Neural progenitor cell (in vitro differentiated cells): ENCODE measurements at regions not wholly inside any gene's neighbourhood (a gene's known extent, or its start where the extent isn't known, plus 50 kb on each side); places are given as distances from the start of the nearest gene placed in this dataset.

Experiments used
- DNase-seq: peaks from one replicate; pipeline ENCODE4 v3.0.0-alpha.2; 2016; ENCODE audit warnings: low spot score
- H2AFZ ChIP-seq: fragments of 200-600 bp; sonication (generic); replicated peaks from 2 replicates; pipeline ENCODE4 v1.6.1; 2016; ENCODE audit warnings: antibody characterized with exemption
- H3F3A ChIP-seq: fragments of 200-600 bp; sonication (generic); 2 replicates; pipeline ENCODE4 v1.6.1; 2016; ENCODE audit warnings: antibody characterized with exemption, low read depth
- H3K27ac ChIP-seq: fragments of 200-600 bp; sonication (generic); 2 replicates; pipeline ENCODE4 v1.5.1; 2016; ENCODE audit warnings: mild to moderate bottlenecking
- H3K27me3 ChIP-seq: fragments of 200-600 bp; sonication (generic); 2 replicates; pipeline ENCODE4 v1.6.1; 2016; ENCODE audit warnings: mild to moderate bottlenecking, moderate library complexity
- H3K36me3 ChIP-seq: fragments of 200-600 bp; sonication (generic); 2 replicates; pipeline ENCODE4 v1.5.1; 2016
- H3K4me1 ChIP-seq: fragments of 200-600 bp; sonication (generic); 2 replicates; pipeline ENCODE4 v1.6.1; 2016; ENCODE audit warnings: mixed run types
- H3K4me2 ChIP-seq: fragments of 200-600 bp; sonication (generic); 2 replicates; pipeline ENCODE4 v1.6.1; 2016
- H3K4me3 ChIP-seq: fragments of 200-600 bp; sonication (generic); 2 replicates; pipeline ENCODE4 v1.5.1; 2016
- H3K79me2 ChIP-seq: fragments of 200-600 bp; sonication (generic); 2 replicates; pipeline ENCODE4 v1.6.1; 2016; ENCODE audit warnings: low read depth
- H3K9ac ChIP-seq: fragments of 200-600 bp; sonication (generic); 2 replicates; pipeline ENCODE4 v1.6.1; 2016
- H3K9me3 ChIP-seq: fragments of 200-600 bp; sonication (generic); 2 replicates; pipeline ENCODE4 v1.5.1; 2016; ENCODE audit warnings: low read depth
- H4K20me1 ChIP-seq: fragments of 200-600 bp; sonication (generic); 2 replicates; pipeline ENCODE4 v1.6.1; 2016; ENCODE audit warnings: low read depth
- H3K27ac Mint-ChIP-seq: 3 replicates; pipeline ENCODE4 v1.8.0; 2021; ENCODE audit warnings: mixed read lengths
- H3K27me3 Mint-ChIP-seq: 2 replicates; pipeline ENCODE4 v1.8.0; 2022; ENCODE audit warnings: low read depth, mild to moderate bottlenecking, inconsistent platforms, moderate library complexity, mixed read lengths; ENCODE audit not compliant: insufficient read depth
- H3K36me3 Mint-ChIP-seq: 3 replicates; pipeline ENCODE4 v1.8.0; 2021; ENCODE audit warnings: mixed read lengths
- H3K4me1 Mint-ChIP-seq: 3 replicates; pipeline ENCODE4 v1.8.0; 2021; ENCODE audit warnings: mixed read lengths
- H3K4me3 Mint-ChIP-seq: 3 replicates; pipeline ENCODE4 v1.8.0; 2021; ENCODE audit warnings: mild to moderate bottlenecking, moderate library complexity, mixed read lengths
- H3K9me3 Mint-ChIP-seq: 3 replicates; pipeline ENCODE4 v1.8.0; 2020; ENCODE audit warnings: mixed read lengths
- CTCF ChIP-seq: fragments of 200-600 bp; sonication (generic); IDR thresholded peaks from 2 replicates; pipeline ENCODE4 v1.5.1; 2017; ENCODE audit warnings: antibody characterized with exemption, mild to moderate bottlenecking
- EZH2 ChIP-seq: fragments of 200-600 bp; sonication (generic); IDR thresholded peaks from 2 replicates; pipeline ENCODE4 v1.6.1; 2017; ENCODE audit warnings: antibody characterized with exemption, mild to moderate bottlenecking, moderate library complexity
- EZH2phosphoT487 ChIP-seq: fragments of 200-600 bp; sonication (generic); IDR thresholded peaks from 2 replicates; pipeline ENCODE4 v1.6.1; 2017; ENCODE audit warnings: antibody characterized with exemption

- TF ChIP-seq EZH2 (no peak), EZH2phosphoT487 (no peak), CTCF (no peak)
- no peaks in the 10 kb centered on the region for H3F3A ChIP-seq
Measured at GRCh38 chr12:9276990-9277389, 68.8 kb upstream of the PZP start.

DNA sequence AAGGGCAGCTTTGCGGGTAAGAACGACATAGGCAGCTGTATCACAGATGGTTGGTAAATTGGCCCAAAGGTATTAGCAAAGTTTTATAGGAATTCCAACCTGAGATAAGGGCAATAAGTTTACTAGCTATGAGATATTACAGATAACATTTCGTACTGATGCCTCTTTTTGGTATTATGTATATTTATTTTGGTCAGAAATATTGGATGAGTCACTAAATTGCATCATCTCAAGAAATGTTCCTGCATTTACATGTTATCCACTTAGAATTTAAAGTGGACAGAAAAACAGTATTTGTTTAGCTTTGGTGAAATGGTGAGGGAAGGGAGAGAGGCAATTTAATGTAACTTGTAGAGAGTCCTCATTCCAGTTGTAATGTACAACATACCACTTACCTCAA lies 65.1 kb upstream of the PZP start:
- no peak for TF ChIP-seq EZH2phosphoT487
- TF ChIP-seq CTCF, result no peak
- H3K36me3 Mint-ChIP-seq, result no peaks in the 10 kb centered on the region

More at GRCh38 chr12:9276990-9277389, 68.8 kb upstream of the PZP start:
- Histone ChIP-seq H3K27ac (no peak overlapping the region), H3K4me2 (no peak overlapping the region), H3K9ac (no peak overlapping the region), H3K36me3 (no peaks in the 10 kb centered on the region), H3K4me3 (no peak overlapping the region), H3K27me3 (peaks cover 13% of the 10 kb centered on the region), H3K9me3 (no peaks in the 10 kb centered on the region), H2AFZ (no peak overlapping the region), H4K20me1 (no peaks in the 10 kb centered on the region), H3K79me2 (no peaks in the 10 kb centered on the region), H3K4me1 (no peaks in the 10 kb centered on the region)
- Mint-ChIP-seq H3K27ac (no peak overlapping the region), H3K9me3 (no peaks in the 10 kb centered on the region), H3K27me3 (no peaks in the 10 kb centered on the region), H3K36me3 (no peaks in the 10 kb centered on the region), H3K4me1 (peaks cover 3% of the 10 kb centered on the region), H3K4me3 (no peak overlapping the region)
- DNase-seq, result no peak

GRCh38 chr12:9271875-9272274 lies 63.7 kb upstream of the PZP start:
- Histone ChIP-seq H3K9ac (no peak overlapping the region), H3K4me1 (no peaks in the 10 kb centered on the region), H3K79me2 (no peaks in the 10 kb centered on the region), H3K36me3 (no peaks in the 10 kb centered on the region), H3K9me3 (no peaks in the 10 kb centered on the region), H3F3A (no peaks in the 10 kb centered on the region), H2AFZ (no peak overlapping the region), H3K27me3 (no peaks in the 10 kb centered on the region), H4K20me1 (no peaks in the 10 kb centered on the region), H3K4me3 (no peak overlapping the region), H3K27ac (no peak overlapping the region), H3K4me2 (no peak overlapping the region)
- no peaks in the 10 kb centered on the region for H3K36me3 Mint-ChIP-seq
- TF ChIP-seq EZH2phosphoT487 (no peak), CTCF (no peak), EZH2 (no peak)
- no peaks in the 10 kb centered on the region for H3K9me3 Mint-ChIP-seq
- no peak overlapping the region for H3K27ac Mint-ChIP-seq
- H3K4me3 Mint-ChIP-seq, result no peak overlapping the region
- H3K27me3 Mint-ChIP-seq, result peaks cover under 1% of the 10 kb centered on the region
- DNase-seq, result no peak
- peaks cover under 1% of the 10 kb centered on the region for H3K4me1 Mint-ChIP-seq

More for the DNA sequence above, 65.1 kb upstream of the PZP start:
- Histone ChIP-seq H3K79me2 (no peaks in the 10 kb centered on the region), H3K27ac (no peak overlapping the region), H3K9me3 (no peaks in the 10 kb centered on the region), H3K4me1 (no peaks in the 10 kb centered on the region), H3K36me3 (no peaks in the 10 kb centered on the region), H3K9ac (no peak overlapping the region), H3K4me2 (no peak overlapping the region), H3K27me3 (no peaks in the 10 kb centered on the region), H2AFZ (no peak overlapping the region), H3K4me3 (no peak overlapping the region), H4K20me1 (no peaks in the 10 kb centered on the region), H3F3A (no peaks in the 10 kb centered on the region)
- Mint-ChIP-seq H3K4me1 (peaks cover 3% of the 10 kb centered on the region), H3K27ac (no peak overlapping the region), H3K9me3 (no peaks in the 10 kb centered on the region), H3K27me3 (no peaks in the 10 kb centered on the region), H3K4me3 (no peak overlapping the region)
- no peak for DNase-seq

DNA sequence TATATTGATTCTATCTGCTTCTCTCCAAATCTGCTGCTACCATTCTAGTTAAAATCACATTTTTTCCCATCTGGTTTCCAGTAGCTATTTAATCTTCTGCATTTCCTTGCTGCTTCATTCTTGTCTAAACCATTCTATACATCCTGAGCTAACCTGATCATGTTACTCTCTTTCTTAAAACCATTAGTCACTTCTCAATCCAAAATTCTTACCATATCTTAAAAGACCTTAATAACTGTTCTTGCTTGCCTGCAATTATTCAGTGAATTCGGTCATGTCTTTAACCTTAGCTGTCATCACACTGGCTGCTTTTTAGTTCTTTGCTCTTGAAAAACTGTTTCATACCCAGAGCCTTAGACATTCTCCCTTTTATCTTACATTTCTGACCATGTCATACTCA lies 56.4 kb upstream of the PZP start:
- H3K27ac ChIP-seq, result no peak overlapping the region
- Mint-ChIP-seq H3K4me3 (no peak overlapping the region), H3K27ac (no peak overlapping the region), H3K27me3 (peaks cover 2% of the 10 kb centered on the region), H3K9me3 (no peaks in the 10 kb centered on the region), H3K36me3 (no peaks in the 10 kb centered on the region), H3K4me1 (no peaks in the 10 kb centered on the region)
- no peak overlapping the region for H3K4me3 ChIP-seq
- H3K79me2 ChIP-seq, result no peaks in the 10 kb centered on the region
- no peak overlapping the region for H2AFZ ChIP-seq
- no peak overlapping the region for H3K4me2 ChIP-seq
- no peaks in the 10 kb centered on the region for H3K9me3 ChIP-seq
- H3K4me1 ChIP-seq, result no peaks in the 10 kb centered on the region
- no peak for TF ChIP-seq EZH2phosphoT487
- no peak for TF ChIP-seq EZH2
- TF ChIP-seq CTCF, result no peak
- H3K27me3 ChIP-seq, result no peaks in the 10 kb centered on the region
- no peaks in the 10 kb centered on the region for H4K20me1 ChIP-seq
- no peaks in the 10 kb centered on the region for H3F3A ChIP-seq
- H3K9ac ChIP-seq, result no peak overlapping the region
- H3K36me3 ChIP-seq, result no peaks in the 10 kb centered on the region
- DNase-seq, result no peak
